AG10803 (cell line): ENCODE measurements at regions not wholly inside any gene's neighbourhood (a gene's known extent, or its start where the extent isn't known, plus 50 kb on each side); places are given as distances from the start of the nearest gene placed in this dataset.

Source experiments
- DNase-seq: peaks from one replicate; pipeline ENCODE4 v3.0.0; 2010; ENCODE audit warnings: low read depth
- H3K4me3 ChIP-seq: 2 replicates; pipeline ENCODE4 v1.5.1; 2011; ENCODE audit warnings: mild to moderate bottlenecking, low read length, control low read depth
- CTCF ChIP-seq: conservative IDR thresholded peaks from 2 replicates; pipeline ENCODE4 v1.5.1; 2011; ENCODE audit warnings: mild to moderate bottlenecking, low read length, control low read depth, inconsistent platforms

- H3K4me3 ChIP-seq: no peak overlapping the region
- no peak for DNase-seq
- no peak for TF ChIP-seq CTCF
These were observed 735.3 kb upstream of the ADGRL4 start for GRCh38 chr1:79741720-79742421.

- DNase-seq: no peak
- TF ChIP-seq CTCF: no peak
These were observed 731.6 kb upstream of the ADGRL4 start for GRCh38 chr1:79738101-79738500.

GRCh38 chr1:79737193-79737592 lies 730.7 kb upstream of the ADGRL4 start:
- no peak for DNase-seq
- no peak overlapping the region for H3K4me3 ChIP-seq
- no peak for TF ChIP-seq CTCF

More at GRCh38 chr1:79738101-79738500, 731.6 kb upstream of the ADGRL4 start:
- no peak overlapping the region for H3K4me3 ChIP-seq

GRCh38 chr1:79732950-79733349 lies 726.4 kb upstream of the ADGRL4 start:
- no peak overlapping the region for H3K4me3 ChIP-seq
- no peak for TF ChIP-seq CTCF
- no peak for DNase-seq

- no peak for DNase-seq
- no peak overlapping the region for H3K4me3 ChIP-seq
- no peak for TF ChIP-seq CTCF
These were observed 720.4 kb upstream of the ADGRL4 start for GRCh38 chr1:79726911-79727310.

- H3K4me3 ChIP-seq: no peak overlapping the region
- peak; percentile 12 for DNase-seq
- no peak for TF ChIP-seq CTCF
These were observed 719.8 kb upstream of the ADGRL4 start for GRCh38 chr1:79726321-79726720.

- no peak overlapping the region for H3K4me3 ChIP-seq
- peak; percentile 54 for DNase-seq
- TF ChIP-seq CTCF: no peak
These were observed 709.9 kb upstream of the ADGRL4 start for GRCh38 chr1:79716447-79716846.
